Left lobe of liver (tissue), 2 donors: ENCODE measurements at regions not wholly inside any gene's neighbourhood (a gene's known extent, or its start where the extent isn't known, plus 50 kb on each side); places are given as distances from the start of the nearest gene placed in this dataset.
A peak's percentile ranks its signal among the peaks of the same experiment; 100 is the strongest.

ENCODE experiments used
- ATAC-seq: fragments of 200-7000 bp; cut with Tn5 transposase; one replicate; pipeline ENCODE4 v1.9.1; 2020; ENCODE audit warnings: mild to moderate bottlenecking, moderate library complexity
- DNase-seq: peaks from one replicate; pipeline ENCODE4 v3.0.0-alpha.2; 2020; ENCODE audit warnings: low spot score
- donor health status: DM: no; HTN: no; CAD: no; lungs with moderate emphysema.
- donor health status: DM: no; HTN: yes; CAD: no.

GRCh38 chr9:95762322-95762721 is 113.2 kb upstream of the ERCC6L2 start:
- DNase-seq: no peak
- ATAC-seq: no peak

DNA sequence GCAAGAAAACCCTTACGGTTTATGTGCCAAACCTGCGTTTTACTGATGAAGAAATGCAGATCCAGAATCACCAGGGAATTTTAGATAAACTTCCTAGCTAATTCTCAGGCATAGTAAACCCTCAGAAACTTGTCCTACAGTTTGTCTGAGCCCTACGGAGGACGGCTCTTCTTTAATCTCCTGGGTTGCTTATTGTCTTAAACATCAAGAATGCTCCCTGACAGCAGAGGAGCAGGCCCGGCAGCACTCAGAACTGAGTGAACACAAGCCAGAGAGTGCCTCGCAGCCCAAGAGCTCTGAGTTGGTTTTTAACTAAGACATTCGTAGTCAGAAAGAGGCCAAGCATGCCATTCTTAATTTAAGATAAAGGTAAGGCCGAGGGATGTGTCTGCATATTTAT is 114.7 kb upstream of the ERCC6L2 start:
- no peak for DNase-seq

GRCh38 chr9:95757439-95757838 is 118.1 kb upstream of the ERCC6L2 start:
- no peak for ATAC-seq

More for the DNA sequence above, 114.7 kb upstream of the ERCC6L2 start:
- no peak for ATAC-seq

DNA sequence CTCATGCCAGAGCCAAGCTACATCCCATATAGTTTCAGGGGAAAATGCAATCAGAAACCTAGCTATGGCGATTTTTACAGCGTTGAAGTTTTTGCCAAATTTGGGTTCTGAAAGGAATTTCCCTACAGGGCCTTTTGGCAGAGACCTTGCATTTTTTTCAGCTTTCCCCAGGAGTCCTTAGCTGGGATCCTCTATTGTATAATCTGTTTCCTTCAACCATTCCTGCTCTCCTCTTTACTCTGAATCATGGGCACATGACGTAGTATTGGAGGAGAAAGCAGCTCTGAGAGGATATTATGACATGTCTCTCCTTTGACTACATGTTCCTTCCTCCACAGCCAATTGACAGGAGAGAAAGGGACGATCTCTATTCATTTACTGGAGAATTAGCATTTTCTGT is 118.5 kb upstream of the ERCC6L2 start:
- DNase-seq: no peak
- ATAC-seq: no peak

More at GRCh38 chr9:95757439-95757838, 118.1 kb upstream of the ERCC6L2 start:
- no peak for DNase-seq

DNA sequence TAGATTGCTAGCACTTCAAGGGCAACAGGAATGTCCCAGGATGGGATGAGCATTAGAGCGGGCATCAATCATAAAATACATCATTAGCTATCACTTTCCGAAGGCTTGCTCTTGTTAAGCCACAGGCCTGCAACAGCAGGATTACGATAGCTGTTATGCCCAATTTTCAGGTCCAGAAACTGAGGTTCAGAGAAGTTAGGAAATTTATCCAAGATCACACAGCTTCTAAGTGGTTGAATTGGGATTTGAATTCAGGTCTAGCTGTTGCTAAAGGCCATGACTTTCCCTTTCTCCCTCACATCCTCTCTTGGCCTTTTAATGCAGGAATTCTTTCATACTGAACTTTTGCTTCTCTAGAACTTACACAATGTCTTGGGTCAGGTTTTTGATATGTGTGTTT is 119.4 kb upstream of the ERCC6L2 start:
- DNase-seq (no peak), ATAC-seq (no peak)

DNA sequence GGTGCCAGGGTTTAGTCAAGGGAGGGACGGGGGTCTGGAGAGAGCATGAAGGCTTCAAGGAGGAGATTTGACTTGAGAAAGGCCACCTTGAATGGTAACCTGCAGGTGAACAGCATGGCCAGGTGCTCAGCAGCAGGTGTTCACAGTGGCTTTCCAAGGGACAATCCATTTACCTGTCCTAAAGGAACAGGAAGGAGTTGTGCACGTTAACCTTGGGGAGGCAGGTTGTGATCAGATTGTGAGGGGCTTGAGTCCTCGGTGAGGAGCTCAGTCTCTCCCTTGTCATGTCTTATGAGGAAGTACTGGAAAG is 120.1 kb upstream of the ERCC6L2 start:
- ATAC-seq (no peak), DNase-seq (no peak)

- no peak for ATAC-seq
- no peak for DNase-seq
These were observed 120.7 kb upstream of the ERCC6L2 start for GRCh38 chr9:95754533-95755420.

- ATAC-seq (peak; percentile 68), DNase-seq (no peak)
These were observed 121.6 kb upstream of the ERCC6L2 start for GRCh38 chr9:95753762-95754465.

DNA sequence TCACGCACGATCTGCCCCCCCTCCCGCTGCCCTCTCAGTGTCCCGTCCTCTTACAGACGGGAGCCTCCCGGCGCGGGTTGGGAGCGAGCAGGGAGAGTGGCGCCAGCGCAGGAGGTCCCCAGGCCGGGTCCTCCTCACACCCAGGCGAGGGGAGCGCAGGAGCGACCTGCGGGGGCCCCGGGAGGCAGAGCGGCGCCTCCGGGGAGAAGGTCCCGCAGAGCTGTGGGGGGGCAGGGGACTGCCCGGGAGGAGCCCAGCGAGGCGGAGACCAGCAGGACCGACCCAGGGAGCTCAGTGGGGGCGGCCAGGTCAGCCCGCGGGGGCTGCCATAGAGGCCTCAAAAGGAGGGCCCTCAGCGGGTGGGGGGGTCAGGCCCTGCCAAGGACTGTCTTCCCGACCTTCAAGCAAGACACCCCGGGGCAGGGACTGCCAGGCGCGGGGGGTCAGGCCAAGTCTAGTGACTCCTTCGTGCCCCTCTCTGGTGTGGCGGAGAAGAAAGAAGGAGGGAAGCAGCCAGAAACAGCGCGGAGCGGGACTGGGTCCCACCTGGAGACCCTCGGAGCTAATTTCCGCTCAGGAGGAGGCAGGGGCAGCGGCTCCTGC is 123.3 kb upstream of the ERCC6L2 start:
- DNase-seq (no peak), ATAC-seq (no peak)

- ATAC-seq (no peak), DNase-seq (no peak)
These were observed 124.0 kb upstream of the ERCC6L2 start for GRCh38 chr9:95751520-95751790.

- DNase-seq (no peak), ATAC-seq (no peak)
These were observed 124.6 kb upstream of the ERCC6L2 start for GRCh38 chr9:95750725-95751519.

GRCh38 chr9:95749493-95749892 is 126.0 kb upstream of the ERCC6L2 start:
- DNase-seq (no peak), ATAC-seq (no peak)

DNA sequence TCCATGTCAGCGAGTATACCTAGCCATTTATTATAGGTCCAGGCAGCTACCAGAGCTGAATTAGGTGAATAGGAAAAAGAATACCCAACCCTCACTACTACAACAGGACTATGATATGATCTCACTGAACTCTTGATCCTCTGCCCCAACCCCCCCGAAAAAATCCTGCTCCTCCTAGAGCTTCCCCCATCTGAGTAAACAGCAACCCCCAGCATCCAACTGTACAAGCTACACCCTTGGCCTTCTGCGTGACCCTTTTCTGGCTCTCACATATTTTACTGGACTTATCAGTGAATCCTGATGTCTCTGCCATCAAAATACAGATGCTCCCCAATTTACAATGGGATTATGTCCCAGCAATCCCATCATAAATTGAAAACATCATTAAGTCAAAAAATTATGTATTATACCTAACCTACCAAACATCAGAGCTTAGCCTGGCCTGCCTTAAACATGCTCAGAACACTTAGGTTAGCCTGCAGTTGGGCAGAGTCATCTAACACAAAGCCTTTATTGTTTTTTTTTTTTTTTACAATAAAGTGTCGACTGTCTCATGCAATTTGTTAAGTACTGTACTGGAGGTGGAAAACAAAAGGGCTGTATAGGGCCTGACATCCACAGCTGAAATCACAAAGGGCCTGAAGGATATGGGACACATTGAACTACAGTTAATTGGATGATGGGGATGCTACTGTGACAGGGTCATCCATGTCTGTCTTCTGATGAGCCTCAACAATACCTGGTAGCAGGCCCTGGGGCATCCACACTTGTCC is 128.9 kb upstream of the ERCC6L2 start:
- no peak for DNase-seq
- ATAC-seq: no peak

GRCh38 chr9:95742821-95743220 is 132.7 kb upstream of the ERCC6L2 start:
- ATAC-seq: no peak

GRCh38 chr9:95741631-95742030 is 133.9 kb upstream of the ERCC6L2 start:
- ATAC-seq: no peak
- no peak for DNase-seq

More at GRCh38 chr9:95742821-95743220, 132.7 kb upstream of the ERCC6L2 start:
- no peak for DNase-seq

DNA sequence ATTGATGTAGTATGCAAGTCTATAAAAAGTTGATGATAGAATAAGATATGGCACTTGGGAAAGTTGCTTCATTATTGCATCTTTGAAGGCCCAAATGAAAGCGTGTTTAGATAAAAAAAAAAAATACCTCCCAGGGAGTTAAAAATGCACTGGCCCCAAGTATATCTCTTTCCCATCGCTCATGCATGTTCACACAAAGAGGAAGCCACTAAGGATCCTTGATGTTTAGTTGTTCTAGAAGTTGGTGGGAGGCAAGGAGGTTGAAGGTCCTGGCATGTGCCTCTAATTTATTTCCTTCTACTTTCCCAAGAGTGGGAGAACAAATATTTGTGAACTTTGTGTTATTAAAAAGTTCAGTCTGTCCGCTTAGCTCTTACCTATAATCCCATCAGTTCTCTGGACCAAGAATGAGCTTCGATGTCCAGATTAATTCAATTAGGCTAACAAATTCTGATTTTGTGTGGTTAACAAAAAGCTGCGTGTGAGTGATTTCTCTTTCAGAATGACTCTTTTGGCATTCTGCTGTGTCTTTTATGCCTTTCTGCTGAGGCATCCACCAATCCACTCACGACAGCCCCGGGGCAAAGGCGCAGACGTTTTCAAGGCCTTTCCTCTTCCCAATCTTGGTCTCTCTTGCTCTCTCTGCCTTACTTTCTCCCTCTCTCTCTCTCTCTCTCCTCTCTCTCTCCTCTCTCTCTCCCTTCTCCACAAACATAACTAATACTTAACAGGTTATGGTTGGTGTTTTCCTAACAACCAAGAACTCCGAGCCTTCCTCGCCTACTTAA is 135.1 kb upstream of the ERCC6L2 start:
- DNase-seq: no peak
- ATAC-seq: no peak

- ATAC-seq: no peak
These were observed 137.1 kb upstream of the ERCC6L2 start for GRCh38 chr9:95738438-95738837.

DNA sequence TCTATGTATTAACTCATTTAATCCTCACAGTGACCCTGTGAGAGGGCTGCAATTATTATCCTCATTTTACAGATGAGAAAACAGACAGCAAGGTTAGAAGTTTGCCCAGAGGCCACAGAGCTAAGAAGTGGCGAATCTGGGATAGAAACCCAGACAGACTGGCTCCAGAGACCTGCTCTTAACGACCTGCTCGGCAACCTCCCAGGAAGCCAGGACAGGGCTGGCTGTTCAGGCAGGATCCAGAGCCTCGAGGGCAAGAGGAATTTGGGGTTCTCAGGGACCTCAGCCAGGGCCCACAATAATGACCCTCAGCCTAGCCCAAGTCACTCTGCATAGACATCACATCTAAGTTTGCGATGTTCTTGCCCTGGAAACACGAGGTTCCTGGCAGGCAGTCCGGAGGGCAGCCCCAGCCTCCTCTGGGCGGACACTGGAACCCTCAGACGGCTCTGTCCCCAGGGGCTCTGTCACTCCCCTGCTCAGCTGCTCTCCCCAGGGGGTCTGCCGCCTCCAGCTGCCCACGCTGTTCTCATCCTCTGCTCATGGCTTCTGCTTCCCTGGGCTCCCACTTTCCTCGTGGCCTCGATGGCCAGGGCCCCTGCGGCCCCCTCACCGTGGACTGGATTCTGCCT is 138.5 kb upstream of the ERCC6L2 start:
- ATAC-seq: no peak

More at GRCh38 chr9:95738438-95738837, 137.1 kb upstream of the ERCC6L2 start:
- no peak for DNase-seq

DNA sequence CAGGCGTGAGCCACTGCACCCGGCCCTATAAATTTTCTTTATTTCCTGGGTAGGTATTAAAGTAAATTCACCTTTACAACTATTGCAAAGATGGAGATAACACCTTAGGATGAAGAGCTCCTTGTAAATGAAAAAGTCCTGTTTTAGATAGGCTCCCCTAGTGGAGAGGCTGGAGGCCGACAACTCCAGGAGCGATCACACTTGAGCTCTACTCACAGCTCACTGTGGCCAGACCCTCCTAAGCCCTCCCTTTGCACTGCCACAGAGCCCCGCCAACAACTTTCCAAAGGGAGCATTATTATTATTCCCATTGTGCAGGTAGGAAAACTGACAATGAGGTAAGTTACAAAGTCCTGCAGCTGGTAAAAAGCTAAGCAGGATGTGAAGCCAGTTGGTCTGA is 139.1 kb upstream of the ERCC6L2 start:
- no peak for ATAC-seq
- no peak for DNase-seq

More for the DNA sequence above, 138.5 kb upstream of the ERCC6L2 start:
- no peak for DNase-seq
